ENCODE measurements at regions not wholly inside any gene's neighbourhood (a gene's known extent, or its start where the extent isn't known, plus 50 kb on each side); places are given as distances from the start of the nearest gene placed in this dataset.

- TF ChIP-seq EZH2phosphoT487 (IDR thresholded peaks at IDR 0.05; ENCODE audit: borderline replicate concordance, low read depth, low read length): no peak
- TF ChIP-seq CTCF (conservative IDR thresholded peaks at IDR 0.05; ENCODE audit: low read length): no peak
Measured at GRCh38 chr2:133976659-133977058, 277.2 kb upstream of the MGAT5 start.
